Right lobe of liver (tissue), 4 donors: ENCODE measurements at regions not wholly inside any gene's neighbourhood (a gene's known extent, or its start where the extent isn't known, plus 50 kb on each side); places are given as distances from the start of the nearest gene placed in this dataset.

Source experiments
- CTCF ChIP-seq, 4 donors: fragments of 200-600 bp in 3 of 4; fragments of 450-650 bp in 1 of 4; IDR thresholded peaks; one replicate each; pipeline versions ENCODE4 v1.5.1 to v1.8.0; 2016 to 2022; ENCODE audit warnings: antibody characterized with exemption in 4 of 4, mild to moderate bottlenecking in 2 of 4
- POLR2A ChIP-seq: fragments of 450-650 bp; IDR thresholded peaks from one replicate; pipeline ENCODE4 v1.6.1; 2017; ENCODE audit warnings: antibody characterized with exemption, mild to moderate bottlenecking
- donor health status: DM: no; HTN: no; CAD: no.
- donor health status: DM: no; HTN: no; CAD: no.
- donor health status: DM: no; HTN: yes; CAD: no.

GRCh38 chr7:142353147-142354060, 95.5 kb upstream of the PRSS58 start:
- TF ChIP-seq CTCF (IDR thresholded peaks at IDR 0.05) (no peak), POLR2A (no peak)
